Left ventricle myocardium inferior (tissue), 1 donor: ENCODE measurements at regions not wholly inside any gene's neighbourhood (a gene's known extent, or its start where the extent isn't known, plus 50 kb on each side); places are given as distances from the start of the nearest gene placed in this dataset.

ENCODE experiments used
- DNase-seq: peaks from one replicate; pipeline ENCODE4 v3.0.0-alpha.2; 2020
- H3K27ac ChIP-seq: fragments of 200-600 bp; replicated peaks from 2 replicates; pipeline ENCODE4 v1.8.0; 2021
- H3K27me3 ChIP-seq: fragments of 200-600 bp; 2 replicates; pipeline ENCODE4 v1.8.0; 2021; ENCODE audit warnings: low read depth
- H3K36me3 ChIP-seq: fragments of 200-600 bp; 2 replicates; pipeline ENCODE4 v1.8.0; 2021
- H3K4me1 ChIP-seq: fragments of 200-600 bp; 2 replicates; pipeline ENCODE4 v1.8.0; 2021
- H3K4me3 ChIP-seq: fragments of 200-600 bp; 2 replicates; pipeline ENCODE4 v1.8.0; 2021; ENCODE audit warnings: mild to moderate bottlenecking, moderate library complexity
- H3K9me3 ChIP-seq: fragments of 200-600 bp; replicated peaks from 2 replicates; pipeline ENCODE4 v1.8.0; 2021
- CTCF ChIP-seq: fragments of 200-600 bp; IDR thresholded peaks from 2 replicates; pipeline ENCODE4 v1.8.0; 2021; ENCODE audit warnings: antibody characterized with exemption, mild to moderate bottlenecking, borderline replicate concordance
- intact Hi-C: fragments of 100-400 bp; cut with micrococcal nuclease; formaldehyde crosslinking; loops from one replicate; pipeline ENCODE4 v1.11.0; 2022
- donor health status: DM: no; HTN: yes; CAD: no; lungs with severe emphysema.

GRCh38 chr7:131016230-131016629, 282.2 kb upstream of the KLF14 start:
- no peak for TF ChIP-seq CTCF
- Histone ChIP-seq H3K27me3 (no peaks in the 10 kb centered on the region), H3K36me3 (no peaks in the 10 kb centered on the region), H3K9me3 (no peaks in the 10 kb centered on the region), H3K27ac (no peak overlapping the region), H3K4me3 (no peak overlapping the region), H3K4me1 (peaks cover 99% of the 10 kb centered on the region)
- no peak for DNase-seq
- intact Hi-C loops = no loop called here

GRCh38 chr7:131019351-131019750, 285.3 kb upstream of the KLF14 start:
- H3K27me3 ChIP-seq = no peaks in the 10 kb centered on the region
- H3K4me1 ChIP-seq = peaks cover 82% of the 10 kb centered on the region
- H3K27ac ChIP-seq = peak overlapping the region; percentile 17
- no peaks in the 10 kb centered on the region for H3K9me3 ChIP-seq
- no peak for DNase-seq
- no peak overlapping the region for H3K4me3 ChIP-seq
- peaks cover 10% of the 10 kb centered on the region for H3K36me3 ChIP-seq
- TF ChIP-seq CTCF = no peak
- intact Hi-C loops = no loop called here

GRCh38 chr7:131020759-131021261, 286.8 kb upstream of the KLF14 start:
- Histone ChIP-seq H3K36me3 (peaks cover 10% of the 10 kb centered on the region), H3K27ac (no peak overlapping the region), H3K4me3 (no peak overlapping the region), H3K4me1 (peaks cover 77% of the 10 kb centered on the region), H3K9me3 (no peaks in the 10 kb centered on the region), H3K27me3 (no peaks in the 10 kb centered on the region)
- TF ChIP-seq CTCF = no peak
- DNase-seq = no peak
- intact Hi-C loops = no loop called here

- TF ChIP-seq CTCF = no peak
- intact Hi-C loops = no loop called here
- peaks cover 10% of the 10 kb centered on the region for H3K36me3 ChIP-seq
- H3K27ac ChIP-seq = no peak overlapping the region
- H3K4me3 ChIP-seq = no peak overlapping the region
- H3K27me3 ChIP-seq = no peaks in the 10 kb centered on the region
- no peak for DNase-seq
- no peaks in the 10 kb centered on the region for H3K9me3 ChIP-seq
- H3K4me1 ChIP-seq = peaks cover 77% of the 10 kb centered on the region
These were observed 287.5 kb upstream of the KLF14 start for GRCh38 chr7:131021460-131021859.

GRCh38 chr7:131021902-131022301, 287.9 kb upstream of the KLF14 start:
- Histone ChIP-seq H3K36me3 (peaks cover 10% of the 10 kb centered on the region), H3K27ac (no peak overlapping the region), H3K9me3 (no peaks in the 10 kb centered on the region), H3K4me1 (peaks cover 77% of the 10 kb centered on the region), H3K27me3 (no peaks in the 10 kb centered on the region), H3K4me3 (no peak overlapping the region)
- no peak for DNase-seq
- intact Hi-C loops = no loop called here
- TF ChIP-seq CTCF = no peak
